A673 (cell line): ENCODE measurements at regions not wholly inside any gene's neighbourhood (a gene's known extent, or its start where the extent isn't known, plus 50 kb on each side); places are given as distances from the start of the nearest gene placed in this dataset.

Experiments
- BruUV-seq: library from RNA; stranded (reverse); fragments of 400-500 nt; replicated peaks from 2 replicates; lab custom pipeline; 2021; lab: Mats Ljungman, UMichigan
- CTCF ChIA-PET: fragments of 300-600 bp; sonication (Branson Sonifier 250); formaldehyde crosslinking; loops from one replicate; lab custom pipeline; 2022; ENCODE audit warnings: antibody characterized with exemption; lab: Charles Lee
- POLR2A ChIA-PET: fragments of 300-600 bp; sonication (Branson Sonifier 250); formaldehyde crosslinking; loops from one replicate; lab custom pipeline; 2022; ENCODE audit warnings: antibody characterized with exemption; ENCODE audit not compliant: low non-redundant PET; lab: Charles Lee
- DNase-seq: peaks from one replicate; pipeline ENCODE4 v3.0.0-alpha.2; 2015; ENCODE audit warnings: low spot score
- H3K27ac ChIP-seq: fragments of 200-600 bp; sonication (generic); 2 replicates; pipeline ENCODE4 v1.5.1; 2016; ENCODE audit warnings: mixed run types, low read depth, mild to moderate bottlenecking, mixed read lengths, antibody characterized with exemption, low read length; ENCODE audit not compliant: poor library complexity, severe bottlenecking
- H3K27me3 ChIP-seq: fragments of 200-600 bp; sonication (generic); replicated peaks from 2 replicates; pipeline ENCODE4 v1.6.1; 2017; ENCODE audit warnings: mixed run types, low read depth, mild to moderate bottlenecking, mixed read lengths, antibody characterized with exemption, low read length; ENCODE audit not compliant: insufficient read depth, poor library complexity
- H3K36me3 ChIP-seq: fragments of 200-600 bp; sonication (generic); 2 replicates; pipeline ENCODE4 v1.6.1; 2016; ENCODE audit warnings: mixed run types, mild to moderate bottlenecking, mixed read lengths, antibody characterized with exemption, low read length; ENCODE audit not compliant: insufficient read depth, poor library complexity, severe bottlenecking
- H3K4me1 ChIP-seq: fragments of 200-600 bp; sonication (generic); 2 replicates; pipeline ENCODE4 v1.6.1; 2017; ENCODE audit warnings: mixed run types, mild to moderate bottlenecking, mixed read lengths, antibody characterized with exemption, low read length; ENCODE audit not compliant: insufficient read depth, poor library complexity, severe bottlenecking
- H3K4me3 ChIP-seq: fragments of 200-600 bp; sonication (generic); 2 replicates; pipeline ENCODE4 v1.5.1; 2016; ENCODE audit warnings: low read depth, mixed run types, mild to moderate bottlenecking, mixed read lengths, low read length; ENCODE audit not compliant: poor library complexity, severe bottlenecking
- H3K9me3 ChIP-seq: fragments of 200-600 bp; sonication (generic); 2 replicates; pipeline ENCODE4 v1.6.1; 2016; ENCODE audit warnings: mixed run types, low read depth, mild to moderate bottlenecking, mixed read lengths, antibody characterized with exemption, low read length; ENCODE audit not compliant: poor library complexity, severe bottlenecking
- EZH2 ChIP-seq: fragments of 200-600 bp; sonication (generic); IDR thresholded peaks from 2 replicates; pipeline ENCODE4 v1.6.1; 2017; ENCODE audit warnings: borderline replicate concordance, low read depth, mild to moderate bottlenecking, mixed read lengths, antibody characterized with exemption, low read length; ENCODE audit not compliant: poor library complexity, severe bottlenecking
- intact Hi-C: fragments of 100-400 bp; cut with micrococcal nuclease; formaldehyde crosslinking; loops from one replicate; pipeline ENCODE4 v1.10.0; 2022; ENCODE audit not compliant: unreplicated experiment
- TF ChIP-seq, protein P1 (sequence below): fragments of 300-800, 200-600 bp; sonication (generic); conservative IDR thresholded peaks from 2 replicates; pipeline ENCODE4 v1.5.1; 2017; ENCODE audit warnings: low read depth, mild to moderate bottlenecking, antibody characterized with exemption, low read length, moderate library complexity, mixed read lengths

DNA sequence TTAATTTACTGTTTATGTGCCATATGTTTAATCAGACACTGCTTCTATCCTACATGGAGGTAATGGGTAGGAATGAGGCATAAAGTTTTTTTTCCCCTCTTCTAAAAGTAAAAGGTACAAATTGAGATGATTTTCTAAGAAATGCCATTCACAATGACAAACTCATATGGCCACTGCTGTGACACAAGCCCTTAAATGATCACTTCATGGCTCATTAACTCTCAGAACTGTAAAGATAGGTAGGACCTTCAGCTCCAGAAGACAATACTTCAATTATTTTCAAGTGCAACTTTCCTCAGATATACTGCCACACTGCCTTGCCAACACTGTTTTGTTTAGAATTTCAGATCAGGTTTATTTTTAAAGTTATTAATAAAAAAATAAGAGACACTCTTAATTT is 362.9 kb upstream of the ZNF608 start:
- no peaks in the 10 kb centered on the region for H3K36me3 ChIP-seq
- POLR2A ChIA-PET = no interaction called here
- CTCF ChIA-PET = no interaction called here

DNA sequence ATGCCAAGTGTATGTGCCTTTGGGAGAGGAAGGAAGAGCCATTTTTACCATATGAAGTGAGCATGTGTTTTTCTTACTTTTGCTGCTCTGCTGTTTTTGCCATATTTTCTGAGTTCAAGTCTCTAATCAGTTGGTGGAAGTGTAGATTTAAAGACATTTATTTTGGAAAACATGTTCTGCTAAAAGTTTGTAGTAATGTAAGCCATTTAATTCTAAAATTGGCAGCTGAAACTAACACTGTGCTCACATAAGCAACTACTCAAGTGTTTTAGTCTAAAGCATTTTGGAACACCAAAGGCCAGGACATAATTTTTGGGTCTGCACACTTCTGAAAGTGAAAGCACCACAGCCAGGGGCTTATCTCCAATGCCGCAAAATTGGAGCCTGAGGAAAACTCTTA is 363.4 kb upstream of the ZNF608 start:
- no peaks in the 10 kb centered on the region for H3K36me3 ChIP-seq
- ChIA-PET CTCF (no interaction called here), POLR2A (no interaction called here)
- DNase-seq = no peak
- TF ChIP-seq EZH2 = no peak
- TF ChIP-seq, protein P1, sequence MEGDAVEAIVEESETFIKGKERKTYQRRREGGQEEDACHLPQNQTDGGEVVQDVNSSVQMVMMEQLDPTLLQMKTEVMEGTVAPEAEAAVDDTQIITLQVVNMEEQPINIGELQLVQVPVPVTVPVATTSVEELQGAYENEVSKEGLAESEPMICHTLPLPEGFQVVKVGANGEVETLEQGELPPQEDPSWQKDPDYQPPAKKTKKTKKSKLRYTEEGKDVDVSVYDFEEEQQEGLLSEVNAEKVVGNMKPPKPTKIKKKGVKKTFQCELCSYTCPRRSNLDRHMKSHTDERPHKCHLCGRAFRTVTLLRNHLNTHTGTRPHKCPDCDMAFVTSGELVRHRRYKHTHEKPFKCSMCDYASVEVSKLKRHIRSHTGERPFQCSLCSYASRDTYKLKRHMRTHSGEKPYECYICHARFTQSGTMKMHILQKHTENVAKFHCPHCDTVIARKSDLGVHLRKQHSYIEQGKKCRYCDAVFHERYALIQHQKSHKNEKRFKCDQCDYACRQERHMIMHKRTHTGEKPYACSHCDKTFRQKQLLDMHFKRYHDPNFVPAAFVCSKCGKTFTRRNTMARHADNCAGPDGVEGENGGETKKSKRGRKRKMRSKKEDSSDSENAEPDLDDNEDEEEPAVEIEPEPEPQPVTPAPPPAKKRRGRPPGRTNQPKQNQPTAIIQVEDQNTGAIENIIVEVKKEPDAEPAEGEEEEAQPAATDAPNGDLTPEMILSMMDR = no peak
- BruUV-seq = no TSS peak
- no peaks in the 10 kb centered on the region for H3K9me3 ChIP-seq
- H3K27me3 ChIP-seq = no peaks in the 10 kb centered on the region
- no peaks in the 10 kb centered on the region for H3K4me1 ChIP-seq
- no peak overlapping the region for H3K27ac ChIP-seq
- no peak overlapping the region for H3K4me3 ChIP-seq
- intact Hi-C loops = no loop called here

More for the DNA sequence above, 362.9 kb upstream of the ZNF608 start:
- no peak overlapping the region for H3K4me3 ChIP-seq
- no TSS peak for BruUV-seq
- intact Hi-C loops = no loop called here
- no peaks in the 10 kb centered on the region for H3K4me1 ChIP-seq
- H3K27me3 ChIP-seq = no peaks in the 10 kb centered on the region
- TF ChIP-seq EZH2 = no peak
- TF ChIP-seq, protein P1 = no peak
- H3K9me3 ChIP-seq = no peaks in the 10 kb centered on the region
- no peak for DNase-seq
- H3K27ac ChIP-seq = no peak overlapping the region

DNA sequence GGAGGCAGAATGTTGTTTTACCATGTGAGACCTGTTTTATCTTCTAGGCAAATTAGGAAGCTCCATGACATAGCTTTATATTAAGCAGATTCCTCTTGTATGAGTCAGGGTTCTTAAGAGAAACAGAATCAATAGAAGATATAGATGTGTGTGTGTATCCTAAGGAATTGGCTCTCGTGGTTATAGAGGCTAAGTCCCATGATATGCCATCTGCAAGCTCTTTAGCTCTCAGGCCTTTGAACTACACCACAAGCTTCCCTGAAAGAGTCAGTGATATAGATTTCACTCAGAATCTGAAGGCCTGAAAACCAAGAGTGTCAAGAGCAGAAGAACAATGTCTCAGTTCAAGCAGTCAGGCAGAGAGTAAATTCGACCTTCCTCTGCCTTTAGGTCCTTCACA is 365.8 kb upstream of the ZNF608 start:
- POLR2A ChIA-PET = no interaction called here
- no peak for DNase-seq
- intact Hi-C loops = no loop called here
- Histone ChIP-seq H3K4me3 (no peak overlapping the region), H3K4me1 (no peaks in the 10 kb centered on the region), H3K27ac (no peak overlapping the region), H3K9me3 (no peaks in the 10 kb centered on the region), H3K36me3 (no peaks in the 10 kb centered on the region), H3K27me3 (no peaks in the 10 kb centered on the region)
- no peak for TF ChIP-seq EZH2
- TF ChIP-seq, protein P1 = no peak
- no TSS peak for BruUV-seq
- CTCF ChIA-PET = no interaction called here

DNA sequence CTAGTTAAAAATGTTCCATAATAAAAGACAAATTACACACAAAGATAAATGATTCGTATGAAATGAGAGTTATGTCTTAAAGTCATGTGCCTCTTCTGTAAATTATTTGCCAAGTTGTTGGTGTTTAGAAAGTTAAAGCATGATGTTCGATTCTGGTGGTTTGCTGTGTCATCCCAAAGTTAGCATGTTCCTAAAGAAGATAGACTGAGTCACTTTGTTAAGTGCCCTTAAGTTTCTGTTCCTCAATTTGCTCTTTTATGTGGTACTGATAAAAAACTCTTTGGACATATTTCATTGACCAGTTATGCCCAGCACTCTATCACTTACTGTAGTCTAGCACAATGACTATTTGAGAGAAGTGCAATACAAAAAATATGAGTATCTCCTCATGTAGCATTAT is 366.9 kb upstream of the ZNF608 start:
- TF ChIP-seq, protein P1 = no peak
- TF ChIP-seq EZH2 = no peak
- Histone ChIP-seq H3K27me3 (no peaks in the 10 kb centered on the region), H3K4me1 (no peaks in the 10 kb centered on the region), H3K4me3 (no peak overlapping the region), H3K36me3 (no peaks in the 10 kb centered on the region), H3K27ac (no peak overlapping the region), H3K9me3 (no peaks in the 10 kb centered on the region)
- ChIA-PET CTCF (no interaction called here), POLR2A (no interaction called here)
- intact Hi-C loops = no loop called here
- no TSS peak for BruUV-seq
- no peak for DNase-seq
